ENCODE measurements at regions not wholly inside any gene's neighbourhood (a gene's known extent, or its start where the extent isn't known, plus 50 kb on each side); places are given as distances from the start of the nearest gene placed in this dataset.

GRCh38 chr13:73131247-73131646 is 72.4 kb downstream of the KLF5 start:
- DNase-seq (no peak), ATAC-seq (no peak)
- H3K27me3 ChIP-seq (ENCODE audit: insufficient read depth in 3 of 3, low read length in 2 of 3): no peaks in the 10 kb centered on the region
- H3K36me3 ChIP-seq (ENCODE audit: insufficient read depth in 1 of 2, low read depth in 1 of 2): no peaks in the 10 kb centered on the region
- H3K27ac ChIP-seq: no peak overlapping the region
- H3K4me3 ChIP-seq: no peak overlapping the region
- intact Hi-C loops (cut with DNase I): no loop called here
- 91 to 94% (median 93%) methylated on average over 4 of the region's 4 CpGs for WGBS, 3 donors
- TF ChIP-seq CTCF (IDR thresholded peaks at IDR 0.05): no peak
- H3K4me1 ChIP-seq: no peaks in the 10 kb centered on the region
- no peaks in the 10 kb centered on the region for H3K9me3 ChIP-seq

- no peak for TF ChIP-seq CTCF (IDR thresholded peaks at IDR 0.05)
- DNase-seq (no peak), ATAC-seq (no peak)
- H3K9me3 ChIP-seq: no peaks in the 10 kb centered on the region
- no peaks in the 10 kb centered on the region for H3K36me3 ChIP-seq (ENCODE audit: insufficient read depth in 1 of 2, low read depth in 1 of 2)
- no peak overlapping the region for H3K4me3 ChIP-seq
- H3K27me3 ChIP-seq (ENCODE audit: insufficient read depth in 3 of 3, low read length in 2 of 3): no peaks in the 10 kb centered on the region
- H3K27ac ChIP-seq: no peak overlapping the region
- intact Hi-C loops (cut with DNase I): no loop called here
- no peaks in the 10 kb centered on the region for H3K4me1 ChIP-seq
- 83 to 97% (median 89%) methylated on average over 6 of the region's 6 CpGs for WGBS, 3 donors
These were observed 70.2 kb downstream of the KLF5 start for GRCh38 chr13:73129023-73129422.
